Progenitor cell of endocrine pancreas (in vitro differentiated cells): ENCODE measurements at regions not wholly inside any gene's neighbourhood (a gene's known extent, or its start where the extent isn't known, plus 50 kb on each side); places are given as distances from the start of the nearest gene placed in this dataset.

ENCODE experiments used
- DNase-seq: peaks from one replicate; pipeline ENCODE4 v3.0.0; 2021; ENCODE audit warnings: low spot score; ENCODE audit not compliant: unreplicated experiment
- H3K27ac Mint-ChIP-seq: 2 replicates; pipeline ENCODE4 v1.8.0; 2021; ENCODE audit warnings: mild to moderate bottlenecking, moderate library complexity, mixed read lengths
- H3K27me3 Mint-ChIP-seq: 2 replicates; pipeline ENCODE4 v1.8.0; 2021; ENCODE audit warnings: mixed read lengths
- H3K36me3 Mint-ChIP-seq: 2 replicates; pipeline ENCODE4 v1.8.0; 2022; ENCODE audit warnings: mixed read lengths; ENCODE audit not compliant: insufficient read depth
- H3K4me1 Mint-ChIP-seq: 2 replicates; pipeline ENCODE4 v1.8.0; 2021; ENCODE audit warnings: low read depth, mixed read lengths
- H3K4me3 Mint-ChIP-seq: 2 replicates; pipeline ENCODE4 v1.8.0; 2021; ENCODE audit warnings: low read depth, mild to moderate bottlenecking, moderate library complexity, mixed read lengths
- H3K9me3 Mint-ChIP-seq: 2 replicates; pipeline ENCODE4 v1.8.0; 2021; ENCODE audit warnings: low read depth, mixed read lengths
- CTCF ChIP-seq: fragments of 200-600 bp; sonication (generic); IDR thresholded peaks from one replicate; pipeline ENCODE4 v1.5.0; 2021; ENCODE audit warnings: antibody characterized with exemption, mild to moderate bottlenecking; ENCODE audit not compliant: unreplicated experiment

- Mint-ChIP-seq H3K36me3 (peaks cover 7% of the 10 kb centered on the region), H3K27me3 (peaks cover 15% of the 10 kb centered on the region), H3K27ac (no peak overlapping the region), H3K9me3 (peaks cover 13% of the 10 kb centered on the region), H3K4me3 (no peak overlapping the region), H3K4me1 (no peaks in the 10 kb centered on the region)
- no peak for DNase-seq
- no peak for TF ChIP-seq CTCF
Measured at GRCh38 chr2:236805800-236806531, 236.3 kb downstream of the ACKR3 start.

- no peak for DNase-seq
- TF ChIP-seq CTCF = no peak
- H3K4me1 Mint-ChIP-seq = peaks cover 9% of the 10 kb centered on the region
- no peak overlapping the region for H3K27ac Mint-ChIP-seq
- peaks cover 17% of the 10 kb centered on the region for H3K9me3 Mint-ChIP-seq
- peaks cover 8% of the 10 kb centered on the region for H3K36me3 Mint-ChIP-seq
- peaks cover 10% of the 10 kb centered on the region for H3K27me3 Mint-ChIP-seq
- no peak overlapping the region for H3K4me3 Mint-ChIP-seq
Measured at GRCh38 chr2:236809716-236810115, 240.1 kb downstream of the ACKR3 start.

- peaks cover 17% of the 10 kb centered on the region for H3K9me3 Mint-ChIP-seq
- peaks cover 8% of the 10 kb centered on the region for H3K36me3 Mint-ChIP-seq
- H3K4me1 Mint-ChIP-seq = peaks cover 9% of the 10 kb centered on the region
- peaks cover 24% of the 10 kb centered on the region for H3K27me3 Mint-ChIP-seq
- no peak for DNase-seq
- H3K27ac Mint-ChIP-seq = no peak overlapping the region
- no peak for TF ChIP-seq CTCF
- no peak overlapping the region for H3K4me3 Mint-ChIP-seq
Measured at GRCh38 chr2:236811062-236811656, 241.5 kb downstream of the ACKR3 start.

GRCh38 chr2:236813766-236814165, 244.1 kb downstream of the ACKR3 start:
- H3K27ac Mint-ChIP-seq = no peak overlapping the region
- H3K4me3 Mint-ChIP-seq = no peak overlapping the region
- no peak for DNase-seq
- H3K27me3 Mint-ChIP-seq = peaks cover 47% of the 10 kb centered on the region
- H3K9me3 Mint-ChIP-seq = peaks cover 10% of the 10 kb centered on the region
- no peak for TF ChIP-seq CTCF
- peaks cover 2% of the 10 kb centered on the region for H3K36me3 Mint-ChIP-seq
- peaks cover 9% of the 10 kb centered on the region for H3K4me1 Mint-ChIP-seq

- Mint-ChIP-seq H3K4me1 (peaks cover 11% of the 10 kb centered on the region), H3K4me3 (no peak overlapping the region), H3K27ac (no peak overlapping the region), H3K27me3 (peaks cover 55% of the 10 kb centered on the region), H3K36me3 (peaks cover 1% of the 10 kb centered on the region), H3K9me3 (peaks cover 7% of the 10 kb centered on the region)
- DNase-seq = no peak
- no peak for TF ChIP-seq CTCF
Measured at GRCh38 chr2:236814593-236814992, 245.0 kb downstream of the ACKR3 start.
